ENCODE measurements at regions not wholly inside any gene's neighbourhood (a gene's known extent, or its start where the extent isn't known, plus 50 kb on each side); places are given as distances from the start of the nearest gene placed in this dataset.

DNA sequence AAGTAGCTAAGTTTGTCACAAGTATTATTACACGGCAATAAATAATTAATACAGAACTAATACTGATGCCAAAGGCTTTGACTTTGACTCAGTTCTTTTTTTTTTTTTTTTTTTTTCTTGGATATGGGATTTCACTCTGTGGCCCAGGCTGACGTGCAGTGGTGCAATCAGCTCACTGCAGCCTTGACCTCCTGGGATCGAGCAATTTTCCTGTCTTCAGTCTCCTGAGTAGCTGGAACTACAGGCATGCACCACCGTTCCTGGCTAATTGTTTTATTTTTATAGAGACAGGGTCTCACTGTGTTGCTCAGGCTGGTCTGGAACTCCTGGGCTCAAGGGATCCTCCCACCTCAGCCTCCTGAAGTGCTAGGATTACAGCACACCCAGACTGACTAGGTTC lies 284.5 kb downstream of the SS18 start:
- Histone ChIP-seq H3K27me3 (no peaks in the 10 kb centered on the region), H3K4me1 (no peaks in the 10 kb centered on the region), H3K36me3 (no peaks in the 10 kb centered on the region), H3K9me3 (no peaks in the 10 kb centered on the region), H3K27ac (no peak overlapping the region), H3K4me3 (no peak overlapping the region)
- no peak for DNase-seq
- intact Hi-C loops (cut with DNase I; ENCODE audit: low total_unique reads): no loop called here
- no peak for TF ChIP-seq POLR2A (IDR thresholded peaks at IDR 0.05)
- TF ChIP-seq, protein P1, sequence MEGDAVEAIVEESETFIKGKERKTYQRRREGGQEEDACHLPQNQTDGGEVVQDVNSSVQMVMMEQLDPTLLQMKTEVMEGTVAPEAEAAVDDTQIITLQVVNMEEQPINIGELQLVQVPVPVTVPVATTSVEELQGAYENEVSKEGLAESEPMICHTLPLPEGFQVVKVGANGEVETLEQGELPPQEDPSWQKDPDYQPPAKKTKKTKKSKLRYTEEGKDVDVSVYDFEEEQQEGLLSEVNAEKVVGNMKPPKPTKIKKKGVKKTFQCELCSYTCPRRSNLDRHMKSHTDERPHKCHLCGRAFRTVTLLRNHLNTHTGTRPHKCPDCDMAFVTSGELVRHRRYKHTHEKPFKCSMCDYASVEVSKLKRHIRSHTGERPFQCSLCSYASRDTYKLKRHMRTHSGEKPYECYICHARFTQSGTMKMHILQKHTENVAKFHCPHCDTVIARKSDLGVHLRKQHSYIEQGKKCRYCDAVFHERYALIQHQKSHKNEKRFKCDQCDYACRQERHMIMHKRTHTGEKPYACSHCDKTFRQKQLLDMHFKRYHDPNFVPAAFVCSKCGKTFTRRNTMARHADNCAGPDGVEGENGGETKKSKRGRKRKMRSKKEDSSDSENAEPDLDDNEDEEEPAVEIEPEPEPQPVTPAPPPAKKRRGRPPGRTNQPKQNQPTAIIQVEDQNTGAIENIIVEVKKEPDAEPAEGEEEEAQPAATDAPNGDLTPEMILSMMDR (IDR thresholded peaks at IDR 0.05): no peak

DNA sequence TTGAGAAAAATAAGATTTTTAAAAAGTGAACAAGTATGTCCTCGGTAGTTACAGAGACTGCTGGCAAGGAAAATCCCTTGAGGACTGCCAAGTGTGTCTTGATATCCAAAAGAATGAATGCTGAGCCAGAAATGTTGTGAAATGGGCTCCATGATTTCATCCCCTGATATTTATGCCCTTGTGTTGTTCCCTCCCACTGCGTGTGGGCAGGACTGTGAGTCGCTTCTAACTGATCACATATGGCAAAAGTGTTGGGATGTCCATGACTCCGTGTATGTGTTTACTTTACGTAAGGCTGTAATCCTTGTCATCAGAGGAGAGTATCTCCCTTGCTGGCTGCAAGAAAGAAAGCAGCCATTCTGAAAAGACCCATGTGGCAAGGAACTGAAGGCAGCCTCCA lies 285.1 kb downstream of the SS18 start:
- TF ChIP-seq, protein P1 (IDR thresholded peaks at IDR 0.05): no peak
- no peak for TF ChIP-seq POLR2A (IDR thresholded peaks at IDR 0.05)
- Histone ChIP-seq H3K27ac (no peak overlapping the region), H3K9me3 (no peaks in the 10 kb centered on the region), H3K4me1 (no peaks in the 10 kb centered on the region), H3K4me3 (no peak overlapping the region), H3K27me3 (no peaks in the 10 kb centered on the region), H3K36me3 (no peaks in the 10 kb centered on the region)
- DNase-seq: no peak
- intact Hi-C loops (cut with DNase I; ENCODE audit: low total_unique reads): no loop called here

DNA sequence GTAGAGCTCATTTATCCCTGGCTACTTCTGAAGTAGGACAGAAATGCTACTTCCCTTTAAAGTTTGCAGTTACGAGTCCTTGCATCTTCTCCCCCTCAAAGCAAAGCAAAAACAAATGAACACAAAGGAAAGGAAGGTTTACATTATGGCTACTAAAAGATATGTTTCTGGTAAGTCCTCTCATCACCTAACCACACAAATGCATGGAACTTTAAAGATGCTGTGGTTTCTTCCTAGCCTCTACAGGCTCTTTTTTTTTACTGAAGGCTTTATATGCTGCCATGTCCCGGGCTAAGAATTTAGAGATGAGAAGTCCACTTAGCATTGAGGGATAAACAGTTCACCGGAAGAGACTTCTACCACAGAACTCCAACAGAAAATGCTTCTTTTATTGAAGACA lies 291.2 kb downstream of the SS18 start:
- no peaks in the 10 kb centered on the region for H3K9me3 ChIP-seq
- no peaks in the 10 kb centered on the region for H3K27me3 ChIP-seq
- TF ChIP-seq, protein P1 (IDR thresholded peaks at IDR 0.05): no peak
- TF ChIP-seq POLR2A (IDR thresholded peaks at IDR 0.05): no peak
- no peaks in the 10 kb centered on the region for H3K36me3 ChIP-seq
- no peak overlapping the region for H3K27ac ChIP-seq
- no peaks in the 10 kb centered on the region for H3K4me1 ChIP-seq
- intact Hi-C loops (cut with DNase I; ENCODE audit: low total_unique reads): no loop called here
- DNase-seq: no peak
- no peak overlapping the region for H3K4me3 ChIP-seq

DNA sequence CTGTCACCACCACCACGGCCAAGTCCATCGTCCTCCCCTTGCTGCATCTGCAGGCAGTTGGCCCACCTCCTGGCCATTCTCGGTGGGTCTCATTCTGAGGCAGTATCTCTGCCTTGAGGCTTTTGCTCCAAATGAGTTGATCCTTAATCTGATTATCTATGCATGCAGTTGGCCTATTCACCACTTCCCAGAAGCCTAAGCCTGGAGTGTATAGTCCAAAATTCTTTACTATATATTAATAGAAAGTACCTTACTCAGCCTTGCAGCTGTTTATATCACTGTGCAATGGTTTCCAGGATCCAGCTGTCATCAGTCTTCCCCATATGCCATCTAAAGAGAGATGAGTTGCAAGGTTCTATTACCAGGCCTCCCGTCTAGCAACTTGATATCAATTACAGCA lies 292.4 kb downstream of the SS18 start:
- Histone ChIP-seq H3K36me3 (no peaks in the 10 kb centered on the region), H3K27ac (no peak overlapping the region), H3K9me3 (no peaks in the 10 kb centered on the region), H3K4me3 (no peak overlapping the region), H3K27me3 (no peaks in the 10 kb centered on the region), H3K4me1 (no peaks in the 10 kb centered on the region)
- intact Hi-C loops (cut with DNase I; ENCODE audit: low total_unique reads): no loop called here
- TF ChIP-seq, protein P1 (IDR thresholded peaks at IDR 0.05): no peak
- no peak for TF ChIP-seq POLR2A (IDR thresholded peaks at IDR 0.05)
- DNase-seq: no peak

DNA sequence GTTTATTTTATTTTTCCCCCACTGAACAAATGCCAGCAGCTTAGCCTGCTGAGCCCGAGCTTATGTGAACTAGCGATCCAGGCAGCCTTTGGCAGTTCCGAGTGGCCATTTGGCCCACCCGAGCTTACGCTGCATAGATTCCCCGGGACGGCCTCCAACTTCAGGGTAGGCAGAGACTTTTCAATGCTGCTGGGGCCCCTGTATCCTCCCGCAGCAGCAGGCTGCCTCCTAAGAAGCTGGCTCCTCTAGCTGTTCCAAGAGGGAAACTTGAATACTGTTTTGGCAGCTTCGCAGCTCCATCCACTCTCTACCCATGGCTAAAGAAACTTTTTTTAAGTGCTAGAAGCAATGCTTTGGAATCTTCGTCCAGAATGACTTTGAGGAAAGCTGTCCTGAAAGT lies 295.2 kb downstream of the SS18 start:
- Histone ChIP-seq H3K27me3 (no peaks in the 10 kb centered on the region), H3K4me3 (no peak overlapping the region), H3K9me3 (no peaks in the 10 kb centered on the region), H3K4me1 (no peaks in the 10 kb centered on the region), H3K27ac (no peak overlapping the region), H3K36me3 (no peaks in the 10 kb centered on the region)
- no peak for DNase-seq
- TF ChIP-seq POLR2A (IDR thresholded peaks at IDR 0.05): no peak
- TF ChIP-seq, protein P1 (IDR thresholded peaks at IDR 0.05): no peak
- intact Hi-C loops (cut with DNase I; ENCODE audit: low total_unique reads): no loop called here

All from uterus (tissue), 3 donors.